OCI-LY7 (cell line): ENCODE measurements at regions not wholly inside any gene's neighbourhood (a gene's known extent, or its start where the extent isn't known, plus 50 kb on each side); places are given as distances from the start of the nearest gene placed in this dataset.

ENCODE experiments used
- BruUV-seq: library from RNA; stranded (reverse); fragments of 400-500 nt; replicated peaks from 2 replicates; lab custom pipeline; 2021; lab: Mats Ljungman, UMichigan
- CTCF ChIA-PET: fragments of 300-600 bp; sonication (Branson Sonifier 250); formaldehyde crosslinking; loops from one replicate; lab custom pipeline; 2022; ENCODE audit warnings: antibody characterized with exemption; ENCODE audit not compliant: unreplicated experiment; lab: Charles Lee
- POLR2A ChIA-PET: fragments of 300-600 bp; sonication (Branson Sonifier 250); formaldehyde crosslinking; loops from one replicate; lab custom pipeline; 2022; ENCODE audit warnings: antibody characterized with exemption; lab: Charles Lee
- DNase-seq: peaks from one replicate; pipeline ENCODE4 v3.0.0-alpha.2; 2015; ENCODE audit warnings: low spot score
- H2AFZ ChIP-seq: fragments of 200-600 bp; sonication (generic), shearing (Covaris generic); 2 replicates; pipeline ENCODE4 v1.6.1; 2014; ENCODE audit warnings: mild to moderate bottlenecking, antibody characterized with exemption, low read length, moderate library complexity
- H3K27ac ChIP-seq: fragments of 200-600 bp; sonication (generic); 2 replicates; pipeline ENCODE4 v1.5.1; 2014; ENCODE audit warnings: mixed run types, low read depth, mild to moderate bottlenecking, moderate library complexity, low read length, inconsistent platforms; ENCODE audit not compliant: poor library complexity, severe bottlenecking
- H3K36me3 ChIP-seq: fragments of 200-600 bp; sonication (generic); 2 replicates; pipeline ENCODE4 v1.6.1; 2014; ENCODE audit warnings: mild to moderate bottlenecking, antibody characterized with exemption, low read length, moderate library complexity, mixed read lengths; ENCODE audit not compliant: insufficient read depth
- H3K4me1 ChIP-seq: fragments of 200-600 bp; sonication (generic); 2 replicates; pipeline ENCODE4 v1.5.1; 2014; ENCODE audit warnings: mild to moderate bottlenecking, low read length; ENCODE audit not compliant: insufficient read depth, poor library complexity, severe bottlenecking
- H3K4me2 ChIP-seq: fragments of 200-600 bp; sonication (generic); 2 replicates; pipeline ENCODE4 v1.6.1; 2014; ENCODE audit warnings: mild to moderate bottlenecking, low read length
- H3K4me3 ChIP-seq: fragments of 200-600 bp; sonication (generic); 2 replicates; pipeline ENCODE4 v1.5.1; 2014; ENCODE audit warnings: mild to moderate bottlenecking, low read depth, low read length; ENCODE audit not compliant: poor library complexity, severe bottlenecking
- H3K79me2 ChIP-seq: fragments of 200-600 bp; sonication (generic); 2 replicates; pipeline ENCODE4 v1.6.1; 2016; ENCODE audit warnings: low read depth, mild to moderate bottlenecking, low read length, moderate library complexity, mixed read lengths; ENCODE audit not compliant: insufficient read depth
- H3K9me2 ChIP-seq: fragments of 200-600 bp; sonication (generic); 2 replicates; pipeline ENCODE4 v1.6.1; 2016; ENCODE audit warnings: mild to moderate bottlenecking, low read length, mixed read lengths; ENCODE audit not compliant: insufficient read depth
- H3K9me3 ChIP-seq: fragments of 200-600 bp; sonication (generic); 2 replicates; pipeline ENCODE4 v1.6.1; 2014; ENCODE audit warnings: mild to moderate bottlenecking, mixed run types, low read length, mixed read lengths
- H4K20me1 ChIP-seq: fragments of 200-600 bp; sonication (generic); 2 replicates; pipeline ENCODE4 v1.6.1; 2014; ENCODE audit warnings: mild to moderate bottlenecking, antibody characterized with exemption, low read length, moderate library complexity, mixed read lengths; ENCODE audit not compliant: insufficient read depth
- CTCF ChIP-seq: fragments of 200-600 bp; sonication (generic); conservative IDR thresholded peaks from 2 replicates; pipeline ENCODE4 v1.5.1; 2014; ENCODE audit warnings: mild to moderate bottlenecking, antibody characterized with exemption, low read length, moderate library complexity, mixed read lengths
- EZH2phosphoT487 ChIP-seq: fragments of 200-600 bp; sonication (generic); IDR thresholded peaks from 2 replicates; pipeline ENCODE4 v1.6.1; 2018; ENCODE audit warnings: low read depth, borderline replicate concordance, mild to moderate bottlenecking, mixed run types, antibody characterized with exemption, low read length, moderate library complexity, mixed read lengths
- intact Hi-C: fragments of 100-400 bp; cut with micrococcal nuclease; formaldehyde crosslinking; loops from one replicate; pipeline ENCODE4 v1.10.0; 2022; ENCODE audit not compliant: unreplicated experiment

- Histone ChIP-seq H3K79me2 (no peaks in the 10 kb centered on the region), H3K4me1 (no peaks in the 10 kb centered on the region), H3K9me3 (peaks cover 3% of the 10 kb centered on the region; the same call in 1 of the 2 replicates), H3K9me2 (no peaks in the 10 kb centered on the region), H3K4me2 (no peak overlapping the region), H3K4me3 (no peak overlapping the region), H3K36me3 (no peaks in the 10 kb centered on the region), H4K20me1 (no peaks in the 10 kb centered on the region), H2AFZ (no peak overlapping the region), H3K27ac (no peak overlapping the region)
- POLR2A ChIA-PET = interaction anchor here (0.6 to 0.7 kb wide), 2 partner anchors 869 to 1121 kb away, joined by 3 read pairs; no protein-coding TSS in a partner anchor
- no peak for TF ChIP-seq CTCF
- TF ChIP-seq EZH2phosphoT487 = no peak
- no TSS peak for BruUV-seq
- DNase-seq = no peak
- intact Hi-C loops = no loop called here
- CTCF ChIA-PET = no interaction called here
Measured at GRCh38 chr12:24522736-24523135, 426.2 kb downstream of the BCAT1 start.

- Histone ChIP-seq H3K9me3 (peaks cover 3% of the 10 kb centered on the region; the same call in 1 of the 2 replicates), H2AFZ (no peak overlapping the region), H3K36me3 (no peaks in the 10 kb centered on the region), H3K79me2 (no peaks in the 10 kb centered on the region), H3K9me2 (no peaks in the 10 kb centered on the region), H3K4me1 (no peaks in the 10 kb centered on the region), H3K27ac (no peak overlapping the region), H3K4me2 (no peak overlapping the region), H4K20me1 (no peaks in the 10 kb centered on the region), H3K4me3 (no peak overlapping the region)
- POLR2A ChIA-PET = interaction anchor here (0.7 kb wide), 1 partner anchor 1433 kb away, joined by 3 read pairs; no protein-coding TSS in a partner anchor
- DNase-seq = no peak
- TF ChIP-seq CTCF (no peak), EZH2phosphoT487 (no peak)
- intact Hi-C loops = no loop called here
- CTCF ChIA-PET = no interaction called here
- no TSS peak for BruUV-seq
Measured at GRCh38 chr12:24519759-24520158, 429.1 kb downstream of the BCAT1 start.

GRCh38 chr12:24517000-24517399 lies 431.9 kb downstream of the BCAT1 start:
- Histone ChIP-seq H3K36me3 (no peaks in the 10 kb centered on the region), H3K79me2 (no peaks in the 10 kb centered on the region), H3K4me3 (no peak overlapping the region), H3K4me1 (no peaks in the 10 kb centered on the region), H4K20me1 (no peaks in the 10 kb centered on the region), H3K9me3 (peaks cover 3% of the 10 kb centered on the region; the same call in 1 of the 2 replicates), H2AFZ (no peak overlapping the region), H3K9me2 (no peaks in the 10 kb centered on the region), H3K27ac (no peak overlapping the region), H3K4me2 (no peak overlapping the region)
- CTCF ChIA-PET = no interaction called here
- intact Hi-C loops = no loop called here
- POLR2A ChIA-PET = no interaction called here
- TF ChIP-seq EZH2phosphoT487 (no peak), CTCF (no peak)
- BruUV-seq = no TSS peak
- DNase-seq = no peak
